HG02884 (cell line): ENCODE measurements at regions not wholly inside any gene's neighbourhood (a gene's known extent, or its start where the extent isn't known, plus 50 kb on each side); places are given as distances from the start of the nearest gene placed in this dataset.

Experiments
- ATAC-seq: cut with Tn5 transposase; IDR thresholded peaks from one replicate; pipeline ENCODE4 v1.9.1; 2021; ENCODE audit warnings: mild to moderate bottlenecking, moderate library complexity; ENCODE audit not compliant: unreplicated experiment

GRCh38 chr4:14646831-14647230, 355.4 kb upstream of the CPEB2 start:
- no peak for ATAC-seq

- no peak for ATAC-seq
Measured at GRCh38 chr4:14650127-14650526, 352.2 kb upstream of the CPEB2 start.

- no peak for ATAC-seq
Measured at GRCh38 chr4:14652522-14652921, 349.8 kb upstream of the CPEB2 start.

GRCh38 chr4:14653338-14653737, 348.9 kb upstream of the CPEB2 start:
- no peak for ATAC-seq

GRCh38 chr4:14659286-14659685, 343.0 kb upstream of the CPEB2 start:
- ATAC-seq = no peak

- no peak for ATAC-seq
Measured at GRCh38 chr4:14667624-14668151, 334.6 kb upstream of the CPEB2 start.

GRCh38 chr4:14668296-14668695, 334.0 kb upstream of the CPEB2 start:
- ATAC-seq = no peak

- ATAC-seq = no peak
Measured at GRCh38 chr4:14669371-14669770, 332.9 kb upstream of the CPEB2 start.

GRCh38 chr4:14671146-14671545, 331.1 kb upstream of the CPEB2 start:
- no peak for ATAC-seq

GRCh38 chr4:14675279-14675985, 326.8 kb upstream of the CPEB2 start:
- ATAC-seq = no peak

- ATAC-seq = no peak
Measured at GRCh38 chr4:14679906-14680305, 322.4 kb upstream of the CPEB2 start.

GRCh38 chr4:14681330-14681729, 321.0 kb upstream of the CPEB2 start:
- no peak for ATAC-seq

GRCh38 chr4:14693728-14694127, 308.6 kb upstream of the CPEB2 start:
- ATAC-seq = no peak

- ATAC-seq = no peak
Measured at GRCh38 chr4:14695095-14695845, 307.0 kb upstream of the CPEB2 start.

- no peak for ATAC-seq
Measured at GRCh38 chr4:14700083-14700482, 302.2 kb upstream of the CPEB2 start.

- ATAC-seq = no peak
Measured at GRCh38 chr4:14700544-14700943, 301.7 kb upstream of the CPEB2 start.

- ATAC-seq = no peak
Measured at GRCh38 chr4:14701389-14701788, 300.9 kb upstream of the CPEB2 start.

- ATAC-seq = no peak
Measured at GRCh38 chr4:14701896-14702295, 300.4 kb upstream of the CPEB2 start.

GRCh38 chr4:14708574-14708973, 293.7 kb upstream of the CPEB2 start:
- ATAC-seq = no peak

- ATAC-seq = no peak
Measured at GRCh38 chr4:14711259-14711658, 291.0 kb upstream of the CPEB2 start.

GRCh38 chr4:14716691-14717090, 285.6 kb upstream of the CPEB2 start:
- no peak for ATAC-seq

GRCh38 chr4:14719053-14719452, 283.2 kb upstream of the CPEB2 start:
- ATAC-seq = no peak
